B cell (primary cell): ENCODE measurements at regions not wholly inside any gene's neighbourhood (a gene's known extent, or its start where the extent isn't known, plus 50 kb on each side); places are given as distances from the start of the nearest gene placed in this dataset.

ENCODE experiments used
- ATAC-seq: fragments of 200-7000 bp; cut with Tn5 transposase; one replicate; pipeline ENCODE4 v1.10.0; 2021; ENCODE audit warnings: low read depth, mild to moderate bottlenecking, moderate number of reproducible peaks, moderate library complexity
- CTCF ChIA-PET: fragments of 350-600 bp; sonication (Branson Sonifier 250); formaldehyde crosslinking; loops from one replicate; lab custom pipeline; 2021; ENCODE audit warnings: antibody characterized with exemption, inconsistent platforms; lab: Charles Lee
- POLR2A ChIA-PET: fragments of 350-600 bp; sonication (Branson Sonifier 250); formaldehyde crosslinking; loops from one replicate; lab custom pipeline; 2021; ENCODE audit warnings: antibody characterized with exemption; lab: Charles Lee
- DNase-seq: peaks from one replicate; pipeline ENCODE4 v3.0.0; 2013
- H2AFZ ChIP-seq: 2 replicates; pipeline ENCODE4 v1.6.1; 2012; ENCODE audit warnings: mild to moderate bottlenecking, low read depth, low read length; ENCODE audit not compliant: insufficient read depth, poor library complexity, severe bottlenecking
- H3K27ac ChIP-seq, 2 donors: 1 replicate in 1 of 2; 2 replicates in 1 of 2; pipeline ENCODE4 v1.5.1; 2012 to 2013; ENCODE audit warnings: low read length in 2 of 2, mild to moderate bottlenecking in 2 of 2, moderate library complexity in 1 of 2
- H3K27me3 ChIP-seq, 4 experiments: fragments of 200-600 bp in 1 of 4; sonication (generic) in 1 of 4; replicated peaks in 1 of 4; 1 replicate in 2 of 4; 2 replicates in 2 of 4; pipeline versions ENCODE4 v1.6.1 to v1.7.0; 2013 to 2016; ENCODE audit warnings: low read length in 3 of 4, mild to moderate bottlenecking in 2 of 4, mixed read lengths in 1 of 4, moderate library complexity in 1 of 4; ENCODE audit not compliant: insufficient read depth in 4 of 4, control insufficient read depth in 3 of 4; ENCODE audit errors: control extremely low read depth in 1 of 4
- H3K36me3 ChIP-seq, 2 experiments: replicated peaks in 1 of 2; 1 replicate in 1 of 2; 2 replicates in 1 of 2; pipeline versions ENCODE4 v1.6.1 to v1.7.1; 2013; ENCODE audit warnings: low read length in 1 of 2; ENCODE audit not compliant: insufficient read depth in 2 of 2, control insufficient read depth in 1 of 2; ENCODE audit errors: control extremely low read depth in 1 of 2, extremely low read depth in 1 of 2
- H3K4me1 ChIP-seq, 2 donors: fragments of 200-600 bp in 1 of 2; sonication (generic) in 1 of 2; 1 replicate in 1 of 2; 2 replicates in 1 of 2; pipeline versions ENCODE4 v1.5.1 to v1.6.1; 2013 to 2017; ENCODE audit warnings: low read length in 2 of 2; ENCODE audit not compliant: control insufficient read depth in 2 of 2, insufficient read depth in 2 of 2
- H3K4me2 ChIP-seq: replicated peaks from 2 replicates; pipeline ENCODE3; 2012; ENCODE audit warnings: mild to moderate bottlenecking, low read depth, low read length; ENCODE audit not compliant: poor library complexity, severe bottlenecking
- H3K4me3 ChIP-seq, 5 experiments: fragments of 200-600 bp in 1 of 5; sonication (generic) in 1 of 5; 1 replicate in 3 of 5; 2 replicates in 2 of 5; pipeline versions ENCODE4 v1.5.1 to v1.7.0; 2011 to 2016; ENCODE audit warnings: low read length in 4 of 5, mild to moderate bottlenecking in 4 of 5, low read depth in 2 of 5, control low read depth in 1 of 5, moderate library complexity in 1 of 5; ENCODE audit not compliant: insufficient read depth in 1 of 5; ENCODE audit errors: control extremely low read depth in 1 of 5, extremely low read depth in 1 of 5
- H3K79me2 ChIP-seq: fragments of 200-600 bp; sonication (generic); one replicate; pipeline ENCODE4 v1.6.0; 2016; ENCODE audit warnings: low read length; ENCODE audit not compliant: control insufficient read depth, insufficient read depth
- H3K9ac ChIP-seq: fragments of 200-600 bp; sonication (generic); 2 replicates; pipeline ENCODE4 v1.6.1; 2017; ENCODE audit warnings: mild to moderate bottlenecking, low read length, moderate library complexity
- H3K9me3 ChIP-seq, 3 donors: one replicate each; pipeline versions ENCODE4 v1.6.1 to v1.7.1; 2013; ENCODE audit warnings: low read length in 2 of 3; ENCODE audit not compliant: control insufficient read depth in 2 of 3, insufficient read depth in 1 of 3; ENCODE audit errors: control extremely low read depth in 1 of 3
- H4K20me1 ChIP-seq: 2 replicates; pipeline ENCODE4 v1.6.0; 2012; ENCODE audit warnings: mild to moderate bottlenecking, low read length; ENCODE audit not compliant: insufficient read depth, control insufficient read depth, poor library complexity, severe bottlenecking
- H3K27ac Mint-ChIP-seq: one replicate; pipeline ENCODE4 v1.8.0; 2021; ENCODE audit warnings: mixed read lengths
- H3K27me3 Mint-ChIP-seq: one replicate; pipeline ENCODE4 v1.8.0; 2021; ENCODE audit warnings: mixed read lengths
- H3K4me1 Mint-ChIP-seq: one replicate; pipeline ENCODE4 v1.8.0; 2021; ENCODE audit warnings: mixed read lengths
- H3K4me3 Mint-ChIP-seq: one replicate; pipeline ENCODE4 v1.8.0; 2021; ENCODE audit warnings: mixed read lengths
- H3K9me3 Mint-ChIP-seq: one replicate; pipeline ENCODE4 v1.8.0; 2022; ENCODE audit warnings: mixed read lengths; ENCODE audit not compliant: insufficient read depth
- EZH2 ChIP-seq: IDR thresholded peaks from 2 replicates; pipeline ENCODE4 v1.6.1; 2012; ENCODE audit warnings: borderline replicate concordance, low read depth, mild to moderate bottlenecking, moderate library complexity, low read length; ENCODE audit not compliant: insufficient read depth, poor library complexity, severe bottlenecking
- WGBS: methylation state at CpG from one replicate; pipeline ENCODE4 v1.1.5; 2013; ENCODE audit warnings: missing lambda C conversion rate; ENCODE audit not compliant: insufficient coverage; 5-methylcytosine and 5-hydroxymethylcytosine counted together
- intact Hi-C: fragments of 100-400 bp; cut with micrococcal nuclease; formaldehyde crosslinking; loops from one replicate; pipeline ENCODE4 v1.10.0; 2022
- TF ChIP-seq, protein P1 (sequence below): fragments of 200-600 bp; IDR thresholded peaks from one replicate; pipeline ENCODE4 v1.8.0; 2022; ENCODE audit warnings: antibody characterized with exemption, mild to moderate bottlenecking

DNA sequence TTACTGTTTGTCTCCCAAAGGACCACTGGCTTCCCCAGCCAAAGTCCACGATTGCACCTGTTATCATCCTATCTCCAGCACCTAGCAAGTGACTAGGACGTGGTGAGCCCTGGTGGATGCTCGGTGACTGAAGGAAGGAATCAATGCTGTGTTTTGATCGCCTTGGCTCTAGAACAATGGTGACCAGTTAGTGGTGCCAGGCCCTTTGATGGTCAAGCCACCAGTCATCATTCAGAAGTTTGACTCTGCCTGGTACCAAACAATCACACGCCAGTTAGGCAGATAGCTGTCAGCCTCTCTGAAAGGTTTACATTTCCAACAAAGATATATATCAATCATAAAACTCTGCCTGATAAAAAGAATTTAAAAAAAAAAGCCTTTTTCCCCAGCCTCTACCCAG, 244.1 kb downstream of the SH3BP4 start:
- Histone ChIP-seq H3K9ac (no peak overlapping the region), H3K9me3 (peaks cover 0 to 3% (median 0%) of the 10 kb centered on the region in 3 donors), H3K4me1 (no peaks in the 10 kb centered on the region), H3K27me3 (no peaks in the 10 kb centered on the region), H2AFZ (no peak overlapping the region), H3K27ac (no peak overlapping the region), H4K20me1 (no peaks in the 10 kb centered on the region), H3K36me3 (no peaks in the 10 kb centered on the region), H3K4me2 (no peak overlapping the region), H3K79me2 (no peaks in the 10 kb centered on the region), H3K4me3 (no peak overlapping the region)
- Mint-ChIP-seq H3K27me3 (peaks cover 25% of the 10 kb centered on the region), H3K4me1 (no peaks in the 10 kb centered on the region), H3K27ac (no peak overlapping the region), H3K4me3 (no peak overlapping the region), H3K9me3 (peaks cover 3% of the 10 kb centered on the region)
- no peak for TF ChIP-seq EZH2
- TF ChIP-seq, protein P1, sequence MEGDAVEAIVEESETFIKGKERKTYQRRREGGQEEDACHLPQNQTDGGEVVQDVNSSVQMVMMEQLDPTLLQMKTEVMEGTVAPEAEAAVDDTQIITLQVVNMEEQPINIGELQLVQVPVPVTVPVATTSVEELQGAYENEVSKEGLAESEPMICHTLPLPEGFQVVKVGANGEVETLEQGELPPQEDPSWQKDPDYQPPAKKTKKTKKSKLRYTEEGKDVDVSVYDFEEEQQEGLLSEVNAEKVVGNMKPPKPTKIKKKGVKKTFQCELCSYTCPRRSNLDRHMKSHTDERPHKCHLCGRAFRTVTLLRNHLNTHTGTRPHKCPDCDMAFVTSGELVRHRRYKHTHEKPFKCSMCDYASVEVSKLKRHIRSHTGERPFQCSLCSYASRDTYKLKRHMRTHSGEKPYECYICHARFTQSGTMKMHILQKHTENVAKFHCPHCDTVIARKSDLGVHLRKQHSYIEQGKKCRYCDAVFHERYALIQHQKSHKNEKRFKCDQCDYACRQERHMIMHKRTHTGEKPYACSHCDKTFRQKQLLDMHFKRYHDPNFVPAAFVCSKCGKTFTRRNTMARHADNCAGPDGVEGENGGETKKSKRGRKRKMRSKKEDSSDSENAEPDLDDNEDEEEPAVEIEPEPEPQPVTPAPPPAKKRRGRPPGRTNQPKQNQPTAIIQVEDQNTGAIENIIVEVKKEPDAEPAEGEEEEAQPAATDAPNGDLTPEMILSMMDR = no peak
- ChIA-PET CTCF (no interaction called here), POLR2A (no interaction called here)
- 81% methylated on average over 4 of the region's 5 CpGs for WGBS
- ATAC-seq = no peak
- intact Hi-C loops = no loop called here
- no peak for DNase-seq

DNA sequence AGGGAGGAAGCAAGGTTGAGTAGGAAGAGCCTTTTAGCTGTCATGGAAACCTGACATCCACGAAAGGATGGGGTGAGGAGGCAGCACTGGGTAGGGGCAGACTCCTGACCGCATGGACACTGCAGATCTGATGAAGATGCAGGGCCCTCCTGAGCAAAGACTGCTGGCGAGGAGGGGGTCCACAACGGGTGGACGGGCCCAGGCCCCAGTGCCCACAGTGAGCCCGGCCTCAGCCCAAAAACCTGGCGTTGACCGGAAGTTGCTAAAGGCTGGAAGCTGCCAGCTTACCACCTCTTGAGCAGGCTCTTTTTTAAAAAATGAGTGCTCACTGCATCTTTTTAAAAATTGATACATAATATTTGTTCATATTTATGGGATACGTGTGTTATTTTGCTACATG, 247.3 kb downstream of the SH3BP4 start:
- ATAC-seq (no peak), DNase-seq (no peak)
- CTCF ChIA-PET = no interaction called here
- no peak overlapping the region for H3K27ac ChIP-seq
- H2AFZ ChIP-seq = no peak overlapping the region
- no peak overlapping the region for H3K4me2 ChIP-seq
- no peaks in the 10 kb centered on the region for H4K20me1 ChIP-seq
- Mint-ChIP-seq H3K9me3 (no peaks in the 10 kb centered on the region), H3K27ac (no peak overlapping the region), H3K4me1 (no peaks in the 10 kb centered on the region), H3K4me3 (no peak overlapping the region), H3K27me3 (peaks cover 21% of the 10 kb centered on the region)
- 96% methylated on average over 6 of the region's 9 CpGs for WGBS
- TF ChIP-seq, protein P1 = no peak
- no peak for TF ChIP-seq EZH2
- no peaks in the 10 kb centered on the region for H3K4me1 ChIP-seq
- no peaks in the 10 kb centered on the region for H3K79me2 ChIP-seq
- POLR2A ChIA-PET = no interaction called here
- no peaks in the 10 kb centered on the region for H3K27me3 ChIP-seq
- H3K9me3 ChIP-seq = peaks cover 0 to 9% (median 0%) of the 10 kb centered on the region in 3 donors
- H3K36me3 ChIP-seq = no peaks in the 10 kb centered on the region
- no peak overlapping the region for H3K4me3 ChIP-seq
- intact Hi-C loops = no loop called here
- no peak overlapping the region for H3K9ac ChIP-seq
